NCI-H82 treated with DMSO at 0.1 percent for 48 hours (cell line): ENCODE measurements at regions not wholly inside any gene's neighbourhood (a gene's known extent, or its start where the extent isn't known, plus 50 kb on each side); places are given as distances from the start of the nearest gene placed in this dataset.
"Not testable (repeated sequence)": the region's sequence is repeated elsewhere in the genome, so short reads cannot be mapped to it uniquely, and the experiment has no call there.

Experiments used
- DNase-seq: peaks from one replicate; lab custom pipeline; 2025; ENCODE audit not compliant: unreplicated experiment; lab: John Stamatoyannopoulos, UW

- DNase-seq, result no peak
Measured at GRCh38 chr13:65964672-65965071, 1265.5 kb downstream of the PCDH9 start.

- DNase-seq, result no peak
Measured at GRCh38 chr13:65959305-65959704, 1270.8 kb downstream of the PCDH9 start.

GRCh38 chr13:65946387-65946786 lies 1283.7 kb downstream of the PCDH9 start:
- DNase-seq, result no peak

GRCh38 chr13:65943708-65944107 lies 1286.4 kb downstream of the PCDH9 start:
- no peak for DNase-seq

GRCh38 chr13:65943024-65943423 lies 1287.1 kb downstream of the PCDH9 start:
- DNase-seq, result no peak

GRCh38 chr13:65940720-65941119 lies 1289.4 kb downstream of the PCDH9 start:
- DNase-seq, result no peak

GRCh38 chr13:65937251-65937650 lies 1292.9 kb downstream of the PCDH9 start:
- no peak for DNase-seq

- no peak for DNase-seq
Measured at GRCh38 chr13:65936249-65936648, 1293.9 kb downstream of the PCDH9 start.

GRCh38 chr13:65932587-65933239 lies 1297.4 kb downstream of the PCDH9 start:
- no peak for DNase-seq

- DNase-seq, result no peak
Measured at GRCh38 chr13:65932013-65932412, 1298.1 kb downstream of the PCDH9 start.

GRCh38 chr13:65929436-65929835 lies 1300.7 kb downstream of the PCDH9 start:
- no peak for DNase-seq

- no peak for DNase-seq
Measured at GRCh38 chr13:65926750-65927171, 1303.4 kb downstream of the PCDH9 start.

- DNase-seq, result not testable (repeated sequence)
Measured at GRCh38 chr13:65922846-65923245, 1307.3 kb downstream of the PCDH9 start.

GRCh38 chr13:65921933-65922332 lies 1308.2 kb downstream of the PCDH9 start:
- no peak for DNase-seq

- no peak for DNase-seq
Measured at GRCh38 chr13:65917731-65918130, 1312.4 kb downstream of the PCDH9 start.

- DNase-seq, result no peak
Measured at GRCh38 chr13:65915195-65915594, 1314.9 kb downstream of the PCDH9 start.

GRCh38 chr13:65914716-65915115 lies 1315.4 kb downstream of the PCDH9 start:
- DNase-seq, result no peak

- no peak for DNase-seq
Measured at GRCh38 chr13:65913173-65913572, 1317.0 kb downstream of the PCDH9 start.

- DNase-seq, result no peak
Measured at GRCh38 chr13:65912516-65912915, 1317.6 kb downstream of the PCDH9 start.

GRCh38 chr13:65911546-65912193 lies 1318.5 kb downstream of the PCDH9 start:
- no peak for DNase-seq

GRCh38 chr13:65909501-65909900 lies 1320.6 kb downstream of the PCDH9 start:
- DNase-seq, result no peak

GRCh38 chr13:65907666-65908525 lies 1322.2 kb downstream of the PCDH9 start:
- no peak for DNase-seq
